ENCODE measurements at regions not wholly inside any gene's neighbourhood (a gene's known extent, or its start where the extent isn't known, plus 50 kb on each side); places are given as distances from the start of the nearest gene placed in this dataset.
A peak's percentile ranks its signal among the peaks of the same experiment; 100 is the strongest.

GRCh38 chr13:31538067-31539042, 201.0 kb upstream of the RXFP2 start:
- Histone ChIP-seq H3K79me2 (ENCODE audit: insufficient read depth, low read length) (no peaks in the 10 kb centered on the region), H3K4me2 (ENCODE audit: low read length) (no peak overlapping the region), H4K20me1 (ENCODE audit: insufficient read depth) (no peaks in the 10 kb centered on the region), H3K36me3 (ENCODE audit: control insufficient read depth in 1 of 2, insufficient read depth in 2 of 2, low read length in 2 of 2) (no peaks in the 10 kb centered on the region), H3K27ac (ENCODE audit: low read depth, low read length) (no peak overlapping the region), H3K4me1 (ENCODE audit: control insufficient read depth in 1 of 2, insufficient read depth in 2 of 2, low read length in 2 of 2) (no peaks in the 10 kb centered on the region), H3K9me2 (ENCODE audit: insufficient read depth) (no peaks in the 10 kb centered on the region), H3K4me3 (replicated peaks in 1 of 2; ENCODE audit: low read depth in 1 of 2, low read length in 2 of 2) (no peak overlapping the region), H3K9me3 (ENCODE audit: control insufficient read depth in 1 of 2, insufficient read depth in 1 of 2, low read depth in 1 of 2, low read length in 2 of 2) (no peaks in the 10 kb centered on the region), H2AFZ (ENCODE audit: low read depth, low read length, poor library complexity, severe bottlenecking) (no peak overlapping the region), H3K9ac (ENCODE audit: low read length) (no peak overlapping the region), H3K27me3 (ENCODE audit: insufficient read depth, low read length) (peaks cover 36% of the 10 kb centered on the region)
- ATAC-seq = peak; percentile 78
- POLR2A ChIA-PET = no interaction called here
- BruUV-seq (replicated peaks) = no TSS peak
- CTCF ChIA-PET = interaction anchor here (0.6 to 2.3 kb wide), 15 partner anchors 8 to 302 kb away, joined by 3 to 30 read pairs (median 4); no protein-coding TSS in a partner anchor
- RAD21 ChIA-PET (ENCODE audit: low non-redundant PET in 1 of 2, low total read pairs in 2 of 2, uncharacterized antibody in 2 of 2, unreplicated experiment in 2 of 2) = interaction anchor here in 1 of 2 experiments (1.1 kb wide), 1 partner anchor 259 kb away, joined by 3 read pairs; no protein-coding TSS in a partner anchor
- intact Hi-C loops (cut with micrococcal nuclease) = loop anchor here (1.0 kb wide), 1 partner anchor 259 kb away; no protein-coding TSS in a partner anchor
- DNase-seq (ENCODE audit: low read depth, low spot score) = peak; percentile 8
- TF ChIP-seq CBX3 (IDR thresholded peaks at IDR 0.05; ENCODE audit: low read depth) (no peak), ZNF274 (IDR thresholded peaks at IDR 0.05; ENCODE audit: low read depth, low read length) (no peak), EGR1 (IDR thresholded peaks at IDR 0.05; ENCODE audit: low read depth) (no peak), SP1 (IDR thresholded peaks at IDR 0.05; ENCODE audit: low read depth) (no peak), RAD21 (IDR thresholded peaks at IDR 0.05; ENCODE audit: low read depth) (peak; percentile 22; the same call in 1 of the 2 replicates), CTCF (IDR thresholded peaks at IDR 0.05 in 2 of 3, conservative IDR thresholded peaks at IDR 0.05 in 1 of 3; ENCODE audit: borderline replicate concordance in 1 of 3, insufficient read depth in 1 of 3, low read depth in 2 of 3, low read length in 2 of 3) (peak; percentile 13 to 65 (median 63); a peak in 4 of 6 replicates), EZH2 (IDR thresholded peaks at IDR 0.05) (no peak), ATF3 (IDR thresholded peaks at IDR 0.05) (no peak)
